AG09309 (cell line): ENCODE measurements at regions not wholly inside any gene's neighbourhood (a gene's known extent, or its start where the extent isn't known, plus 50 kb on each side); places are given as distances from the start of the nearest gene placed in this dataset.

Experiments used
- DNase-seq: peaks from one replicate; pipeline ENCODE4 v3.0.0-alpha.2; 2010; ENCODE audit warnings: low read depth
- H3K4me3 ChIP-seq: 2 replicates; pipeline ENCODE4 v1.5.1; 2011; ENCODE audit warnings: mild to moderate bottlenecking, low read depth, low read length, moderate library complexity; ENCODE audit not compliant: control insufficient read depth
- TF ChIP-seq, protein P1 (sequence below): IDR thresholded peaks from 2 replicates; pipeline ENCODE4 v1.5.1; 2011; ENCODE audit warnings: mild to moderate bottlenecking, low read depth, low read length, inconsistent platforms; ENCODE audit not compliant: insufficient read depth, control insufficient read depth; ENCODE audit errors: missing control alignments

DNA sequence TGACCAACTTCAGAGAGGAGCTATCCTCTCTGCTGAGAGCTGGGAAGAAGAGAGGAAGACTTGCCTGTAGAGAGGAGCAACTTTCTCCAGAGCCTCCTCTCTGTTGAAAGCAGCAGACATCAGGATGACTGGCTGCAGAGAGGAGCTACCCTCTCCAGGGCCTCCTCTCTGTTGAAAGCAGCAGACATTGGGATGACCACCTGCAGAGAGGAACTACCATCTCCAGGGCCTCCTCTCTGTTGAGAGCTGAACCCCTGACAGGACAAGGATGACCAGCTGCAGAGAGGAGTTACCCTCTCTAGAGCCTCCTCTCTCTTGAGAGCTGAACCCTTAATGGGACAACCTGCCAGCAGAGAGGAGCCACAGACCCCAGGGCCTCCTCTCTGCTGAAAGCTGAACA is 83.0 kb upstream of the GJB5 start:
- TF ChIP-seq, protein P1, sequence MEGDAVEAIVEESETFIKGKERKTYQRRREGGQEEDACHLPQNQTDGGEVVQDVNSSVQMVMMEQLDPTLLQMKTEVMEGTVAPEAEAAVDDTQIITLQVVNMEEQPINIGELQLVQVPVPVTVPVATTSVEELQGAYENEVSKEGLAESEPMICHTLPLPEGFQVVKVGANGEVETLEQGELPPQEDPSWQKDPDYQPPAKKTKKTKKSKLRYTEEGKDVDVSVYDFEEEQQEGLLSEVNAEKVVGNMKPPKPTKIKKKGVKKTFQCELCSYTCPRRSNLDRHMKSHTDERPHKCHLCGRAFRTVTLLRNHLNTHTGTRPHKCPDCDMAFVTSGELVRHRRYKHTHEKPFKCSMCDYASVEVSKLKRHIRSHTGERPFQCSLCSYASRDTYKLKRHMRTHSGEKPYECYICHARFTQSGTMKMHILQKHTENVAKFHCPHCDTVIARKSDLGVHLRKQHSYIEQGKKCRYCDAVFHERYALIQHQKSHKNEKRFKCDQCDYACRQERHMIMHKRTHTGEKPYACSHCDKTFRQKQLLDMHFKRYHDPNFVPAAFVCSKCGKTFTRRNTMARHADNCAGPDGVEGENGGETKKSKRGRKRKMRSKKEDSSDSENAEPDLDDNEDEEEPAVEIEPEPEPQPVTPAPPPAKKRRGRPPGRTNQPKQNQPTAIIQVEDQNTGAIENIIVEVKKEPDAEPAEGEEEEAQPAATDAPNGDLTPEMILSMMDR: no peak
- no peak for DNase-seq

DNA sequence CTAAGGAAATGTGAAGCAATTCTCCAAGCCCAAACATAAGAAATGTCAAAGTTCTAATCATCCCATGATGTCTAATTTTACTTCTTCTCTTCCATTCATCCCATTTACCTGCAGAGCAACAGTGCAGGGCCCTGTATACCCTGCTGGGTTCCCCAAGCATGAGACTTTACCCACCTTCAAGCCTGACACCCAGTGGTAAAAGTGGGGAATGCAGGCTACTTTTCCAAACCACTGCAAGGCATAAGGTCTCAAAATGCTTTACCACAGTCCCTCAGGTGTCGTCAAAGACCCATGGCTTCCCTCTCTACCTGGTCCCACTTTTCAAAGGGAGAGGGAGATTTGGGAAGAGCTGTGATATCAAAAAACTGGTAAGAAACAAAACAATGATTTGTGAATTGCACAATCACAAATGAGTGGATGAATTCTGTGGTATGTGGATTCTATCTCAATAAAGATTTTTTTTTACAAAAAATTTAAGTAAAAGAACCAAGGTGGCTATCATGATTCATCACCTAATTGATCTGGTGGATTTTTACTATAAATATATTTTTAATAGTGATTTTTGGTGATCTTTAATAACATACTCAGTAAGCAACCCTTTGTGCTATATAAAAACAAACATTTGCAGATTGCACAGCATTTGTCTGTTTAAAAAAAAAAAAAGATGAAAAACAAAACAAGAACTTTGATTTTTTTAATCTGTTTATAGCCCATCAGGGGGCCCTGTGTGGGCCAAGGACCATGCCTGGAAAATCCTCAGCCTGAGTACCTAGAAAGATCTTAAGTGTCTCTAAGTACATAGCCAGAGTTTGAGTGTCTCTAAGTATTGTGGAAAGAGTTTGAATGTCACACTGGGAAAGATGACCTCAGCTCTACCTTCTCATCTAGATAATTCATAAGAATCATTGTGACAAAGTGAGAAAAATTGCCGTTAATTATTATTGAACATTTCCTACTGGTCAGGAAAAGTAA is 73.1 kb upstream of the GJB5 start:
- H3K4me3 ChIP-seq: no peak overlapping the region
- DNase-seq: peak; percentile 2
- TF ChIP-seq, protein P1: peak; percentile 87

More for the DNA sequence above, 83.0 kb upstream of the GJB5 start:
- no peak overlapping the region for H3K4me3 ChIP-seq

DNA sequence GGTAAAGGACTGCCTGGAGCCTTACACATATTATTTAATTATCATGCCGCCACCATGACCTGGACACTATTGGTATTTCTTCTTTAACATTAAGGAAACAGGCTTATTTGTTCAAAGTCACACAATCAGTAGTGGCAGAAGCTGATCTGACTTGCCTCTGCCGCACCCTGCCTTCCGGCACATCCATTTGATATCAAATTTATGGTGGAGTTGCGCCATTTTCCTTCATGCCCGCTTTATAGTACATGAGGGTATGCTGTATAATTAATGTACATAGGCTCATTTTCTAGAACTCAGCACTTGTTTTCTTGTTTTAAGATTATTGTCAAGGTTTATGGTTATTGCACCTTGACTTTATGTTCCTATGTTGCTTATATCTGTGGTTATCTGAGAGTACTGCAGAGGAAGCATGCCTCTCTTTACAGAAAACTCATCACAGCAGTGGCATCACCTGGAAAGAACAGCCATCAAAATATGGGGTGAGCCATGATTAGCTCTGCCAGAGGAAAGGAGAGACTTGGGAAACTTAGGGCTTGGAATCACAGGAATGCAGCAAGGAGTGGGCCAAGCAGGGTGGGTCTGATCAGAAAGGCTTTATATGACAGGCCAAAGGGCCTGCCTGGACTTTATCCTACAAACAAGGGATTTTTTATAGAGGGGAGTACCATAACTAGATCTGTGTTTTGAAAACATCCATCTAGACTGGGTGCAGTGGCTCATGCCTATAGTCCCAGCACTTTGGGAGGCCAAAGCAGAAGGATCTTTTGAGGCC is 72.2 kb upstream of the GJB5 start:
- no peak for DNase-seq
- TF ChIP-seq, protein P1: no peak
- no peak overlapping the region for H3K4me3 ChIP-seq

DNA sequence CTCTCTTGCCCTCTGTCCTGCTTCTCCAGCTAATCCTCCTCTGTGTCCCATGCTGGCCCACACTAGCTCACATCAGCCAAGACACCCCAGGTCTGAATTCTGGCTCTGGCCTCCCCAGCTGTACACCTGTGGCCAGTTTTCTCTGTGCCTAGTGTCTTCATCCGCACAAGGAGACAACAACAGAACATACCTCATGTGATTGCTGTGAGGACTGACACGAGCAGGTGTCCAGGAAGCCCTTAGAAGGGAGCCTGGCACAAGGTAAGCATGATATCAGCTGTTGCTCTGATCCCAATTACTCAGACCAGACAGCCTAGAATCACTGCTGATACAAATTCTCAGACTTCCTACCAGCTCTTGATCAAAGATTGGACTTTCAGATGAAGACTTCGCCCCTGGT is 71.2 kb upstream of the GJB5 start:
- H3K4me3 ChIP-seq: no peak overlapping the region
- DNase-seq: no peak
- TF ChIP-seq, protein P1: no peak

DNA sequence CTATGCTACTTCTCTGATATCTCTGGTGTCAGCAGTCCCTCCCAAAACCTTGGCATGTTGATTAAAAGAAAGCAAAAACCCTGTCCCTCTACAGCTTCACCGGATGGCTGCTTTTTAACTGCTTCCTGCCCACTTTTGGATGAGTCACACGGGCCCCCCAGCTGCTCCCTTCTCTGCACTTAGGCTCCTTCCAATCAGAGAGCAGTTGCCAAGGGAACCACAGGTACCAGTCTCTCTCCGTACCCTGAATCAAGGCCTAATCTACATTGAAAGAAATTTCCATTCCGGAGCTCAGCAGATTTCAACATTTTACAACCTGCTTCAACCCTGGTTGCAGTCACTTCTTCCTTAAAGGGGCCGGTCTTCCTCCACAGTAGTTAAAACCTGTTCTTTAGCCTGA is 70.6 kb upstream of the GJB5 start:
- no peak for DNase-seq
- no peak overlapping the region for H3K4me3 ChIP-seq
- TF ChIP-seq, protein P1: no peak

DNA sequence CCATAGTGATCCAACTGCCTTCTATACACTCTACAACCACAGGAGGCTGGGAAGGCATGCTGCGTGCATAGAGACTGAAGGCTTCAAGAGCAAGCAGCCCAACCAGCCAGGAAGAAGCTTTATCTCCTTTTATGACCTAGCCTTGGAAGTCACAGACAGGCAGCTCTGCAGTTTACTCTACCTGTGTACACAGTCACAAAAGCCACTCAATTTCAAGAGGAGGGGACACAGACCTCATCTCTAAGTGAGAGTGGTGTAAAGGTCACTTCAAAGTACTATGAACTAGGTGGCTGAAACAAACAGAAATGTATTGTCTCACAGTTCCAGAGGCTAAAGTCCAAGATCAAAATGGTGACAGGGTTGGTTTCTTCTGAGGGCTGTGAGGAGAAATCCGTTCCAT is 69.6 kb upstream of the GJB5 start:
- DNase-seq: no peak
- TF ChIP-seq, protein P1: no peak
- no peak overlapping the region for H3K4me3 ChIP-seq
